ENCODE measurements at regions not wholly inside any gene's neighbourhood (a gene's known extent, or its start where the extent isn't known, plus 50 kb on each side); places are given as distances from the start of the nearest gene placed in this dataset.

- Histone ChIP-seq H3K4me3 (ENCODE audit: insufficient read depth, low read depth, low read length) (no peak overlapping the region), H4K5ac (ENCODE audit: low read depth, low read length) (no peak overlapping the region), H3K9ac (ENCODE audit: low read depth, low read length) (no peak overlapping the region), H3K79me1 (ENCODE audit: low read depth in 1 of 2, low read length in 2 of 2) (no peaks in the 10 kb centered on the region), H2BK20ac (ENCODE audit: low read depth, low read length) (no peak overlapping the region), H2AFZ (replicated peaks; ENCODE audit: low read length, poor library complexity) (peak overlapping the region; percentile 75), H3K4me2 (ENCODE audit: low read depth, low read length) (no peak overlapping the region), H3K56ac (ENCODE audit: extremely low read depth, insufficient read depth, low read length) (no peak overlapping the region), H3K4ac (ENCODE audit: low read depth, low read length) (no peak overlapping the region), H3K9me3 (ENCODE audit: control insufficient read depth, insufficient read depth, low read length) (no peaks in the 10 kb centered on the region), H3K23ac (ENCODE audit: low read depth, low read length) (no peak overlapping the region), H4K91ac (ENCODE audit: insufficient read depth, low read depth, low read length) (no peak overlapping the region), H3K4me1 (ENCODE audit: control insufficient read depth, insufficient read depth, low read length) (peaks cover 7% of the 10 kb centered on the region; the same call in 1 of the 2 replicates), H3K36me3 (ENCODE audit: control insufficient read depth, insufficient read depth, low read length) (no peaks in the 10 kb centered on the region), H2AK5ac (ENCODE audit: low read depth, low read length) (no peak overlapping the region), H2BK15ac (ENCODE audit: low read depth, low read length) (no peak overlapping the region), H2BK120ac (ENCODE audit: low read depth, low read length) (no peak overlapping the region), H3K27me3 (ENCODE audit: control insufficient read depth, insufficient read depth, low read length) (peaks cover 28% of the 10 kb centered on the region), H3K9me1 (ENCODE audit: insufficient read depth, low read length) (peaks cover 4% of the 10 kb centered on the region; the same call in 1 of the 2 replicates), H3K14ac (replicated peaks; ENCODE audit: low read depth, low read length) (no peak overlapping the region), H2BK5ac (ENCODE audit: low read depth, low read length, poor library complexity, severe bottlenecking) (no peak overlapping the region), H4K20me1 (ENCODE audit: insufficient read depth, low read length) (no peaks in the 10 kb centered on the region), H3K18ac (ENCODE audit: low read depth, low read length) (no peak overlapping the region), H4K8ac (ENCODE audit: low read depth in 2 of 2, low read length in 2 of 2) (no peak overlapping the region), H2AK9ac (replicated peaks; ENCODE audit: low read depth, low read length, poor library complexity) (no peak overlapping the region), H3K27ac (ENCODE audit: insufficient read depth, low read length) (no peak overlapping the region)
- DNase-seq (peak; percentile 42), ATAC-seq (ENCODE audit: low read depth) (peak; percentile 22)
- TF ChIP-seq POLR2A (IDR thresholded peaks at IDR 0.05; ENCODE audit: low read depth, low read length) = no peak
- ChIA-PET CTCF (interaction anchor here (1.2 kb wide), 1 partner anchor 25 kb away, joined by 4 read pairs; no protein-coding TSS in a partner anchor), POLR2A (ENCODE audit: unreplicated experiment) (no interaction called here)
- WGBS, 2 experiments (ENCODE audit: extremely low coverage in 2 of 2, insufficient read length in 1 of 2) = no CpG with 5 or more reads among the region's 4 CpGs
- no TSS peak for BruUV-seq (replicated peaks)
- in situ Hi-C loops (cut with MboI; ENCODE audit: low sequenced_read_pairs) (no loop called here), intact Hi-C loops (cut with micrococcal nuclease) (no loop called here), dilution Hi-C loops (cut with HindIII; ENCODE audit: low sequenced_read_pairs, unreplicated experiment) (no loop called here)
Measured at GRCh38 chrX:68895341-68895755, 66.5 kb downstream of the EFNB1 start.

Data from IMR-90 (cell line).